H1 (cell line): ENCODE measurements at regions not wholly inside any gene's neighbourhood (a gene's known extent, or its start where the extent isn't known, plus 50 kb on each side); places are given as distances from the start of the nearest gene placed in this dataset.

Experiments
- CTCF ChIA-PET: fragments of 300-600 bp; sonication (Branson Sonifier 250); formaldehyde crosslinking; loops from one replicate; lab custom pipeline; 2021; ENCODE audit not compliant: partially characterized antibody; lab: Charles Lee
- POLR2A ChIA-PET: fragments of 300-600 bp; sonication (Branson Sonifier 250); formaldehyde crosslinking; loops from one replicate; lab custom pipeline; 2021; ENCODE audit warnings: inconsistent platforms; ENCODE audit not compliant: partially characterized antibody; lab: Charles Lee
- DNase-seq, 2 experiments: peaks; one replicate each; pipeline versions ENCODE4 v3.0.0 to v3.0.0-alpha.2; 2010 to 2022; ENCODE audit warnings: low spot score in 2 of 2, low read depth in 1 of 2, mixed read lengths in 1 of 2
- FAIRE-seq: peaks from 2 replicates; lab custom pipeline; 2011; peaks lifted over from hg19 to GRCh38; lab: Jason Lieb, UNC
- H2AFZ ChIP-seq: 2 replicates; pipeline ENCODE4 v1.8.1; 2012; ENCODE audit warnings: low read length, inconsistent platforms
- H2AK5ac ChIP-seq: 2 replicates; pipeline ENCODE4 v1.6.1; 2013; ENCODE audit warnings: low read depth, low read length
- H2BK120ac ChIP-seq: replicated peaks from 2 replicates; pipeline ENCODE3; 2013; ENCODE audit warnings: low read depth, low read length, inconsistent platforms
- H2BK12ac ChIP-seq: 2 replicates; pipeline ENCODE4 v1.6.1; 2013; ENCODE audit warnings: low read depth, low read length
- H2BK15ac ChIP-seq: 2 replicates; pipeline ENCODE4 v1.6.1; 2013; ENCODE audit warnings: low read length
- H2BK20ac ChIP-seq: 2 replicates; pipeline ENCODE4 v1.6.1; 2013; ENCODE audit warnings: low read length
- H2BK5ac ChIP-seq: 2 replicates; pipeline ENCODE4 v1.6.1; 2013; ENCODE audit warnings: low read depth, low read length
- H3K14ac ChIP-seq: 2 replicates; pipeline ENCODE4 v1.6.1; 2013; ENCODE audit warnings: inconsistent platforms; ENCODE audit not compliant: insufficient read length
- H3K18ac ChIP-seq: 2 replicates; pipeline ENCODE4 v1.6.1; 2013; ENCODE audit warnings: low read length; ENCODE audit errors: extremely low read depth
- H3K23ac ChIP-seq: 2 replicates; pipeline ENCODE4 v1.6.1; 2013; ENCODE audit warnings: inconsistent platforms; ENCODE audit not compliant: insufficient read length
- H3K23me2 ChIP-seq: 2 replicates; pipeline ENCODE4 v1.6.1; 2013; ENCODE audit warnings: low read depth, low read length
- H3K27ac ChIP-seq: 2 replicates; pipeline ENCODE4 v1.6.1; 2011; ENCODE audit warnings: low read depth, low read length, inconsistent platforms
- H3K27me3 ChIP-seq, 4 experiments: replicated peaks in 1 of 4; 1 replicate in 1 of 4; 2 replicates in 3 of 4; pipeline versions ENCODE4 v1.6.1 to v1.8.1; 2011 to 2013; ENCODE audit warnings: low read length in 3 of 4, mild to moderate bottlenecking in 3 of 4, inconsistent platforms in 2 of 4, mixed read lengths in 2 of 4, moderate library complexity in 1 of 4; ENCODE audit not compliant: control insufficient read depth in 3 of 4, insufficient read depth in 3 of 4; ENCODE audit errors: extremely low read depth in 1 of 4
- H3K36me3 ChIP-seq, 4 experiments: 2 replicates each; pipeline versions ENCODE4 v1.6.1 to v1.8.1; 2011 to 2013; ENCODE audit warnings: mild to moderate bottlenecking in 4 of 4, low read length in 3 of 4, moderate library complexity in 2 of 4, control low read depth in 1 of 4, inconsistent platforms in 1 of 4; ENCODE audit not compliant: insufficient read depth in 4 of 4, control insufficient read depth in 2 of 4
- H3K4ac ChIP-seq: replicated peaks from 2 replicates; pipeline ENCODE3; 2013; ENCODE audit warnings: low read length, low read depth, mixed read lengths, inconsistent platforms; ENCODE audit not compliant: insufficient read length
- H3K4me1 ChIP-seq, 4 experiments: replicated peaks in 1 of 4; 1 replicate in 1 of 4; 2 replicates in 3 of 4; pipeline versions ENCODE4 v1.6.1 to v1.8.1; 2011 to 2013; ENCODE audit warnings: low read length in 3 of 4, inconsistent platforms in 2 of 4, mixed read lengths in 1 of 4; ENCODE audit not compliant: insufficient read depth in 4 of 4, control insufficient read depth in 3 of 4
- H3K4me2 ChIP-seq, 2 experiments: 2 replicates each; pipeline versions ENCODE4 v1.6.1 to v1.8.1; 2011 to 2013; ENCODE audit warnings: low read depth in 2 of 2, low read length in 2 of 2, control low read depth in 1 of 2, inconsistent platforms in 1 of 2, mild to moderate bottlenecking in 1 of 2; ENCODE audit not compliant: insufficient read depth in 1 of 2
- H3K4me3 ChIP-seq, 4 experiments: fragments of 200-600, 300-600 bp in 1 of 4; sonication (generic), shearing (Covaris generic), sonication (Bioruptor Twin) in 1 of 4; 2 replicates each; pipeline versions ENCODE4 v1.5.1 to v1.8.1; 2011 to 2016; ENCODE audit warnings: low read length in 4 of 4, low read depth in 3 of 4, control low read depth in 2 of 4, inconsistent platforms in 2 of 4, mild to moderate bottlenecking in 2 of 4, mixed read lengths in 1 of 4, moderate library complexity in 1 of 4; ENCODE audit not compliant: insufficient read depth in 2 of 4; ENCODE audit errors: extremely low read depth in 1 of 4
- H3K56ac ChIP-seq: replicated peaks from 2 replicates; pipeline ENCODE3; 2013; ENCODE audit warnings: low read depth, mild to moderate bottlenecking, mixed read lengths, low read length, inconsistent platforms; ENCODE audit not compliant: insufficient read length
- H3K79me1 ChIP-seq: 2 replicates; pipeline ENCODE4 v1.6.1; 2013; ENCODE audit warnings: low read depth, low read length, control low read depth
- H3K79me2 ChIP-seq, 2 experiments: 2 replicates each; pipeline versions ENCODE4 v1.6.1 to v1.8.1; 2012 to 2013; ENCODE audit warnings: low read length in 2 of 2, mild to moderate bottlenecking in 2 of 2, inconsistent platforms in 1 of 2; ENCODE audit not compliant: insufficient read depth in 2 of 2, control insufficient read depth in 1 of 2
- H3K9ac ChIP-seq, 4 experiments: replicated peaks in 1 of 4; 1 replicate in 1 of 4; 2 replicates in 3 of 4; pipeline versions ENCODE4 v1.6.1 to v1.8.1; 2011 to 2013; ENCODE audit warnings: low read depth in 3 of 4, low read length in 3 of 4, control low read depth in 2 of 4, mild to moderate bottlenecking in 2 of 4, moderate library complexity in 2 of 4, inconsistent platforms in 1 of 4; ENCODE audit errors: extremely low read depth in 1 of 4
- H3K9me3 ChIP-seq, 2 experiments: 2 replicates each; pipeline versions ENCODE4 v1.6.1 to v1.8.1; 2012 to 2013; ENCODE audit warnings: mild to moderate bottlenecking in 2 of 2, moderate library complexity in 2 of 2, control low read depth in 1 of 2, inconsistent platforms in 1 of 2, low read depth in 1 of 2, low read length in 1 of 2, mixed read lengths in 1 of 2; ENCODE audit not compliant: insufficient read depth in 2 of 2
- H4K20me1 ChIP-seq, 2 experiments: replicated peaks in 1 of 2; 2 replicates each; pipeline versions ENCODE3 to v1.8.1; 2011 to 2013; ENCODE audit warnings: inconsistent platforms in 2 of 2, low read length in 2 of 2, mild to moderate bottlenecking in 1 of 2; ENCODE audit not compliant: insufficient read depth in 2 of 2, control insufficient read depth in 1 of 2
- H4K5ac ChIP-seq: 2 replicates; pipeline ENCODE4 v1.6.1; 2013; ENCODE audit warnings: low read length, low read depth, mixed read lengths, inconsistent platforms; ENCODE audit not compliant: insufficient read length
- H4K8ac ChIP-seq: 2 replicates; pipeline ENCODE4 v1.8.0; 2013; ENCODE audit warnings: mild to moderate bottlenecking, moderate library complexity, low read length, inconsistent platforms; ENCODE audit not compliant: insufficient read depth; ENCODE audit errors: extremely low read depth
- H4K91ac ChIP-seq: replicated peaks from 2 replicates; pipeline ENCODE3; 2013; ENCODE audit warnings: low read length, mixed read lengths, inconsistent platforms; ENCODE audit not compliant: insufficient read length
- ASH2L ChIP-seq: fragments of 200-600, 300-600 bp; sonication (generic); IDR thresholded peaks from one replicate; pipeline ENCODE4 v1.7.1; 2017; ENCODE audit warnings: low read length
- ATF3 ChIP-seq: IDR thresholded peaks from 2 replicates; pipeline ENCODE4 v1.6.1; 2011; ENCODE audit warnings: low read depth, mild to moderate bottlenecking, low read length; ENCODE audit not compliant: insufficient read depth
- BCL11A ChIP-seq, 2 experiments: IDR thresholded peaks; one replicate each; pipeline ENCODE4 v1.6.1; 2011; ENCODE audit warnings: low read depth in 2 of 2, low read length in 2 of 2, mild to moderate bottlenecking in 2 of 2
- CBX5 ChIP-seq: fragments of 300-800, 300-1000 bp; sonication (generic); IDR thresholded peaks from 2 replicates; pipeline ENCODE4 v1.7.1; 2016; ENCODE audit warnings: antibody characterized with exemption, low read length, low read depth
- CTBP2 ChIP-seq: IDR thresholded peaks from 2 replicates; pipeline ENCODE4 v1.7.0; 2011; ENCODE audit warnings: borderline replicate concordance, mild to moderate bottlenecking, moderate library complexity, mixed read lengths, low read length; ENCODE audit not compliant: insufficient read depth, insufficient read length
- E2F6 ChIP-seq: IDR thresholded peaks from 2 replicates; pipeline ENCODE4 v1.6.1; 2012; ENCODE audit warnings: inconsistent platforms
- EGR1 ChIP-seq: IDR thresholded peaks from 2 replicates; pipeline ENCODE4 v1.6.1; 2011; ENCODE audit warnings: low read depth, low read length, borderline replicate concordance
- HDAC6 ChIP-seq: IDR thresholded peaks from one replicate; pipeline ENCODE4 v1.7.1; 2012; ENCODE audit warnings: low read depth, mild to moderate bottlenecking, inconsistent platforms, low read length, moderate library complexity
- JUND ChIP-seq: IDR thresholded peaks from 2 replicates; pipeline ENCODE4 v1.6.1; 2011; ENCODE audit warnings: mild to moderate bottlenecking, improper control_type of control experiment, low read length
- NANOG ChIP-seq: IDR thresholded peaks from 2 replicates; pipeline ENCODE4 v1.6.1; 2011; ENCODE audit warnings: low read length, low read depth, mild to moderate bottlenecking, inconsistent platforms; ENCODE audit not compliant: insufficient read depth, poor library complexity, severe bottlenecking
- NRF1 ChIP-seq: IDR thresholded peaks from 2 replicates; pipeline ENCODE4 v1.6.1; 2011; ENCODE audit warnings: mild to moderate bottlenecking, low read depth, low read length, improper control_type of control experiment
- POU5F1 ChIP-seq: IDR thresholded peaks from 2 replicates; pipeline ENCODE4 v1.6.1; 2011; ENCODE audit warnings: low read depth, mild to moderate bottlenecking, low read length, moderate library complexity
- SP2 ChIP-seq: IDR thresholded peaks from 2 replicates; pipeline ENCODE4 v1.6.1; 2012; ENCODE audit warnings: mild to moderate bottlenecking, low read length, inconsistent platforms
- TAF1 ChIP-seq: IDR thresholded peaks from 2 replicates; pipeline ENCODE4 v1.6.1; 2011; ENCODE audit warnings: mild to moderate bottlenecking, low read depth, low read length
- WGBS, 2 experiments: shearing (Covaris generic) in 1 of 2; methylation state at CpG; one replicate each; pipeline versions ENCODE4 v1.1.6 to v1.1.7; 2013 to 2015; ENCODE audit warnings: low lambda C conversion rate in 2 of 2, mixed read lengths in 2 of 2, inconsistent platforms in 1 of 2, low coverage in 1 of 2, missing lambda C conversion rate in 1 of 2; ENCODE audit not compliant: insufficient replicate concordance in 2 of 2, insufficient coverage in 1 of 2, insufficient read length in 1 of 2; ENCODE audit errors: extremely low coverage in 1 of 2, missing lambda C conversion rate in 1 of 2; 5-methylcytosine and 5-hydroxymethylcytosine counted together

GRCh38 chr1:4355839-4356238 is 298.6 kb upstream of the AJAP1 start:
- Histone ChIP-seq H3K4me3 (no peak overlapping the region), H2BK20ac (no peak overlapping the region), H3K27ac (no peak overlapping the region), H3K27me3 (no peaks in the 10 kb centered on the region), H3K9me3 (peaks cover 14 to 59% of the 10 kb centered on the region in 2 experiments; a peak in 2 of 4 replicates), H3K18ac (no peak overlapping the region), H4K5ac (no peak overlapping the region), H3K4ac (no peak overlapping the region), H3K23ac (no peak overlapping the region), H2BK15ac (no peak overlapping the region), H2BK120ac (no peak overlapping the region), H3K56ac (no peak overlapping the region), H3K79me2 (no peaks in the 10 kb centered on the region), H2BK12ac (no peak overlapping the region), H4K20me1 (no peaks in the 10 kb centered on the region), H3K4me2 (no peak overlapping the region), H3K36me3 (no peaks in the 10 kb centered on the region), H3K14ac (no peak overlapping the region), H3K9ac (no peak overlapping the region), H3K4me1 (no peaks in the 10 kb centered on the region; a peak in 1 of 7 replicates), H2BK5ac (no peak overlapping the region), H4K91ac (no peak overlapping the region), H4K8ac (0 out of 2 replicates have a peak overlapping the region, but pooled peaks have one; percentile 29), H2AFZ (no peak overlapping the region), H3K23me2 (no peaks in the 10 kb centered on the region), H2AK5ac (no peak overlapping the region), H3K79me1 (no peaks in the 10 kb centered on the region)
- CTCF ChIA-PET: no interaction called here
- FAIRE-seq (no peak), DNase-seq (no peak)
- POLR2A ChIA-PET: no interaction called here
- 87% methylated on average over 5 of the region's 6 CpGs; no CpG with 5 or more reads in 1 of the 2 experiments for WGBS, 2 experiments
- TF ChIP-seq CBX5: no peak
- TF ChIP-seq ATF3: no peak
- no peak for TF ChIP-seq HDAC6
- TF ChIP-seq JUND: no peak
- no peak for TF ChIP-seq ASH2L
- TF ChIP-seq EGR1: no peak
- no peak for TF ChIP-seq BCL11A (IDR thresholded peaks at IDR 0.05; ENCODE audit: low read depth in 2 of 2, low read length in 2 of 2)
- no peak for TF ChIP-seq SP2
- no peak for TF ChIP-seq NANOG
- TF ChIP-seq CTBP2: no peak
- TF ChIP-seq E2F6: no peak
- no peak for TF ChIP-seq POU5F1
- no peak for TF ChIP-seq TAF1
- TF ChIP-seq NRF1: no peak
